HPDE6-E6E7 (cell line): ENCODE measurements at regions not wholly inside any gene's neighbourhood (a gene's known extent, or its start where the extent isn't known, plus 50 kb on each side); places are given as distances from the start of the nearest gene placed in this dataset.
A peak's percentile ranks its signal among the peaks of the same experiment; 100 is the strongest.

Experiments used
- DNase-seq: peaks from one replicate; pipeline ENCODE4 v3.0.0; 2011; ENCODE audit warnings: missing footprints; ENCODE audit errors: extremely low spot score

DNA sequence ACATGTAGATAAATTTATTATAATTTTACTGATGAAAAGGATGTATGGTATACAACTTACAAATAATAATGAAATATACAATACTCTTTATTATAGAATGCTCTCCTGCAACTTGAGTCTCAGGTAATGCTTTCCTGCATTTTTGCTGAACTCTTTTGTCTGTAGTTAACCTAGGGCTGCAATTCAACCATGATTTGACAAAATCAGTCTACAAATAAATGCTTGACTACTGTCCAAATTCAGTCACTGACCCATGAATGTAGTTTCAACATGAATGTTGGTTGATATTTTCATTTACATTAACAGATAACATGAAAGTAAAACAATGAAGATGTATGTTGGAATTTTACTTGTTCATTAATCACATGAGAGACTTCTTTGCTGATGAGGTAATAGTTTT is 320.9 kb downstream of the ZSWIM6 start:
- DNase-seq = no peak

DNA sequence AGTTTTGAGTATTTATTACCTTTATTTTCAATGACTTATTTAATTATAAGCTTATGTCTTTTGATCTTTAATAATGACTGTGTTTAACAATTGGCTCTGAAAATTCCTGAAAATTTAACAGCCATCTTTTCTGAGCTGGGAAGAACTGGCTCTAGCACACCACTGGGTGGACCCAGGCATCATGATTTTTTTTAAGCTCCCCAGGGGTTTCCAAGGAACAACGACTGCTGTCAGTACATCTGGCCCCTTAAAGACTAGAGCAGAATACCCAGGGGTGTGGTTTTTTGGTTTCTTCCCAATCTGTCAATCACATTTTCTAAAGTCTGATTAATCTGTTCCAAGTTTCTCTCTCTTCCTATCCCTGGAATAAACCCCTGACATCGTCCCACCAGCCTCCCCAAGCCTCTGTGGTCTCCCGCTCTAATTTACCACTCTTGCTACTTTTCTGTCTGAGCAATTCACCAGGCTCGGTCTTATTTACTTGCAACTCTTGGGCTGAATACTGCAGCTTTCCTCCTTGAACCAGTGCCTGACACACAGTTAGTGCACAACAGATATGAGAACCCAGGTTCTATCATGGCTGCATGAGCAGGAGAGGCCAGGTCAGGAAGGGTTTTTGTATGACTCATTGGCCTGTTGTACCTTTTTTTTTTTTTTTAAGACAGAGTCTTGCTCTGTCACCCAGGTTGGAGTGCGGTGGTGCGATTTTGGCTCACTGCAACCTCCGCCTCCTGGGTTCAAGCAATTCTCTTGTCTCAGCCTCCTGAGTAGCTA is 321.9 kb downstream of the ZSWIM6 start:
- DNase-seq = no peak

DNA sequence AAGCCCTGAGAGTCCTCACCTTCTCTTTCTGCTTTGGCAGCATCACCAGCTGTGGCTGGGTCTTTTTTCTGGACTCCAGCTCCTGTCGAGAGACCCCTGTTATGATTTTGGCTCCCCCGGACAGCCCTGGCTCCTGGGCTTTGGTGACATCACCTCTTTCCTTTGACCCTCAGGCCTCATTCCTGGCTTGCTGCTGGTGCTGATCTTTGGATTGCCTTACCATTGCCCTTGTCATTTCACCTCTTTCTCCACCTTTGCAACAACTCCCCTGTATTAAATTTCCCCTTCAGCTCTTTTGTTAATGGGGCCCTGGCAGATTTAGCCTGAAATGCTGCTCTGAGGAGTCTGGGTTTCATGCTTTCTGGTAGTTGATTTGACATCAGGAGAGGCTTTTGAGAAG is 322.8 kb downstream of the ZSWIM6 start:
- DNase-seq = no peak

- DNase-seq = no peak
These were observed 325.0 kb downstream of the ZSWIM6 start for GRCh38 chr5:61657010-61657409.

DNA sequence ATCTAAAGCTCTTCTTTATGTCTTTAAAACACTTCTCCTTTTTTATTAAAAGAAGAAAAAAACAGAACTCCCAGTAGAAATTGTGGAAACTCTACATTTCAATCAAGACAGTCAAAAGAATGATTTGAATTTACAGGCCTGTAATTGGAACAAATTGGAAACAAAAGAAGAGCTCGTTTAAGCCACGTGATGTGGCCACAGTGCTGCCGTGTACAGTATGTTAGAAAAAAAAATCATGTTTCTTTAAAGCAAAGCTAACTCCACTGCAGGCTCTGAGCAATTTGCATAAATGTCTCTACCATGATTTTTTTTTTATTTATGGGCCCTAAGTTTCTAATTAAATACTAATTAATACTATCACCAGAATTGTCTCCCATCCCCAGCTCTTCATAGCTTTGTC is 325.6 kb downstream of the ZSWIM6 start:
- no peak for DNase-seq

- DNase-seq = peak; percentile 72
These were observed 326.5 kb downstream of the ZSWIM6 start for GRCh38 chr5:61658592-61659008.

DNA sequence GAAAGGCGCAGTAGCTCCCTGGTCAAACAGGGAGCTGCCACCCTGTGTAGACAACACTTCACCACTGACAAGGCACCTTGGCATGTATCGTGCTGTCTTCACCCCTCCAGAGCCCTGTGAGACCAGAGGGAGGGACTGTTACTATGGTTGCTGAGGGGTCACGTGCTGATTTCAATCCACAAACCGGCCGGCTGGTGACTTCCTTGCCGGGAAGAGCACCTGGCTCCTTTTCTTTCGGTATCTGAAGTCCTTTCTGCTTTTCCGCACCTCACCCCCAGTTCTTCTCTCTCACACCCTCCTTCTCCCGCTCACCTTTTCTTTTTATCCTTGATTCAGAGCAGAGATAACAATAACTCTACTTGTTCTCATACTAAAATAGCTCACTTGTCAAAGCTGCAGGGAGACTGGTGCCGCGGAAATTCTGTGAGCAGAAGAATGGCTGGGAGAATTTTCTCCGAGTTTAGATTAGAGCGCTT is 327.2 kb downstream of the ZSWIM6 start:
- DNase-seq = no peak

DNA sequence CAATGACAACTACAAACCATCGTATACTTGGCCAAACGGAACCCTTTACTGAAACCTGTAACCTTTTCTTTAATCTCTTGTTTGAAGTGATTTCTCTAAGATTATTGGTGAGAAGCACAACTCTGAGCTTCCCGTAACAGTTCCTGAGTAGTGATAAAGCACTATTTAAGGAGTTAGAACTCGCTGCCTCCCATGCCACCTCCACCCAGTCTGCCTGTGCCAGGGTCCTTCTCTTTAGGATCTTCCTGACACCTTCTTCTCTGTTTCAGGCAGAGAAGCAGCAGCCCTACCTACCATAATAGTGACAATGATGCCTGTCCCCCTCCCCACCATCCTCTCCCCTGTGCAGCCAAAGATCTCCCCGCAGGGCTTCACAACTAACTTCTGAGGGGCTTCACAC is 330.6 kb downstream of the ZSWIM6 start:
- no peak for DNase-seq

DNA sequence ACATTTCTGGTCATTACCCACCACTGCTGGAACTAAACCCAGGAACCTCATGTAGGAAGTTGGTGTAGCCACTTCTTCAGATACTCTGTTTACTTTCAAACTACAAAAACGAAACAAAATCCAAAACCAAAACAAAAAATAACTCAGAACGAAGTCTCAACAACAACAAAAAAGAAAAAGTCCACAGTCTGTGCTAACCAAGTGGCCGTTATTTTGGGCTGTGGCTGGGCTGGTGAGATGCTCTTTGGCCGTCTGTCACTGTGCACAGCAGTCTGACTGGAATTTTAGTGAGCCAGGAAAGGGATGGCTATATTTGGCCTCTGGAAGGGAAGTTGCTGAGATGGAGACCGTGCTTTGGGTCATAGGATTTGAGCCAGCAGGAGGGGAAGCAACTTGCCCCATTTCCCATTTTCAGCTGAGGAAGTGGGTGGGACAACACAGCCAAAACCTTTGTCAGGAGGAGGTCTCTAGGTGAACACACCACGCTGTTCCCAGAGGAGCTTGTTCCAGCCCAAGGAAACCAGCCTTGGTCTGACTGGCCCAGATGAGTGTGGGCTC is 334.1 kb downstream of the ZSWIM6 start:
- DNase-seq = no peak

- DNase-seq = no peak
These were observed 335.6 kb downstream of the ZSWIM6 start for GRCh38 chr5:61667525-61668218.

DNA sequence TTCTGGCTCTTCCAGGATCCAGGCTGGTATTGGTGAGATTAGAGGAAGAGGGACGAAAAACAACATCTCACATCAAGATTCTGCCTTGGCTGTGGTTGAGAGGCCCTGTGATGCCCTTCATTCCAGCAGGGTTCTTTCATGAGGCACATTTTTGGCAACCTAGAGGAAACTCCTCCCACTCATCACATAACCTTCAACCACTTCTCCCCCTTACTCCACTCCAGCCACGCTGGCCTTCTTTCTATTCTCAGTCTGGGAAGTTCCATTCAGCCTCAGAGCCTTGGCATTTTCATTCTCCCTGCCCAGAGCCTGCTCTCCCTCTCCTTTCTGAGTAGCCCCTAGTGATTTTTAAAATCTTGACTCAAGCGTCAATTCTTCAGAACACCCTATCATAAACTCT is 337.5 kb downstream of the ZSWIM6 start:
- no peak for DNase-seq

DNA sequence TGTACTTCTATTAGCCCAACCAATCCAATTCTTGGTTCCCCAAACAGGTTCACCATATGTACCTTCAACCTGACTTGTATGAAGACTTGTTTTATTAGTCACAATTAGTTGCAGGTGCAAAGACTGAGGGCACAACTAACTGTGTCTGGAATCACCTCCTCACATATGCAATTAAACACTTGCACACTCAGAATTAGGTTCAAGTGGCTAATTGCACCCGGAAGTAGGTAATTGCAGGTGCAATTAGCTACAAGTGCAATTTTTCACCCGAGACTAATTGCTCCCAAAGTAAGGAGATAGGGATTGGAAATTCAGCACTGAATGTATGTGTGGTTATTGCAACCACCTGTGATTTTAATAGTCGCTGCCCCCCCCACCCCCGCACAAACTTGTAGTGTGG is 338.9 kb downstream of the ZSWIM6 start:
- no peak for DNase-seq

DNA sequence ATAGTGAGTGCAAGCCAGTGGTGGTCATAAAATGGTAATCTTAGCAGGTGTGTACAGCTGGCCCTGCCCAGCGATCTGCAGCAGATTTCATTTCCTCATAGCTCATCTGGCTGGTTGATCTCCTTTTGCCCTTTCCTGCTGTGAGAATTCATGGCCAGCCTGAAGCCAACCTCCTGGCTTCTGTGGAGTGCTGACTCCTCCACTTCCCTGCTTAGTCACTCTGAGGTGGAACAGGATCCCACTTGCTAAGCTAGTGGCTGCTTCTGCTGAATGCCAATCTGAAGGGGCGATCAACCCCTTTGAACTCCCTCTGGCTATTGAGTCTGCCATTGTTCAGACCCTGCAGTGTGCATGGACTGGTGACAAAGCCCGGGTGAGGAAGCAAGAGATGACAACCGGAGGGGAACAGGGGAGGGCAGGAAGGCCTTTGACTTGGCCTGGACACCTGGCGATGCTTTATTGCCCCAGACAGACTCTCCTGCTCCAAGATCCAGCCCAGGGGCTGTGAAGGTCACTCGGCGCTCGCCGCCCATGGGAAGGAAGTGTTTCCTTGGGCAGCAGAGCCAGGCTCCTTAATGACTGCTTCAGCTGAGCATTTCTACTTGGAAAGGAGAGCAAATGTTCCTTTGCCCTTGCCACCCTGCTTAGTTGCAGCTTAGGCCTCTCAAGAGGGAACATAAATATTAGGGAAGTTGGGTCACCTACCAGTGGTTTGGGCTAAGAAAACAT is 341.1 kb downstream of the ZSWIM6 start:
- peak; percentile 89 for DNase-seq

- no peak for DNase-seq
These were observed 342.3 kb downstream of the ZSWIM6 start for GRCh38 chr5:61674378-61674777.

DNA sequence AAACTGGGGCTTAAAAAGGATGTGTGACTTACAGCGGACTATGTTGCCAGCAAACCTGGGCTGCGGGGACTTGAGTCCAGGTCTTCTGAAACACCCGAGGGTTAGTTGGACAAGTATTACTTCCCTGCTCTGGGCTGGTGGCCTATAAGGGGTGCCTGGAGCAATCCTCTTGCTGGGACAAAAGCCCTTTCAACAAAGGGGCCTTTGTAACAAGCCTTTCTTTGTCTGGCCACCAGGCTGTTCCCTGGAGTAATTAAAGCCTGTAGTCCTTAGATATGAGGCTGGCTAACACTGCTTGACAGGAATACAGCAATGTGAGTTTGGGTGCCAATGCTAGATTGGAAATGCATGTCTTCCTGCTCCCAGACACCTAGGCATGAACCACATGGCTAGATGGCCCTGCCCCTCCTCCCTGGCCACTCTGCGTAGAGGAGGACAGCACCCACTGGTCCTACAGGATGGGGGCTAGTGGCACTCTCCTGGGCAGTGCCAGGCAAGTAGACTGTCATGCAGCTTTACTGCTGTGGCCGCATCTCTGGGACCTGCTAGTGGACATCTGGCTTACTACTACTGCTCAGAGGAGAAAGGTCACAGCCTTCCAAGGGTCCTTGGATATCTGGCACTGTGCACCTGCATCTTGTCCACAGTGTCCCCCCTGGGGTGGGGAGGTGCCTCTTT is 343.1 kb downstream of the ZSWIM6 start:
- no peak for DNase-seq

DNA sequence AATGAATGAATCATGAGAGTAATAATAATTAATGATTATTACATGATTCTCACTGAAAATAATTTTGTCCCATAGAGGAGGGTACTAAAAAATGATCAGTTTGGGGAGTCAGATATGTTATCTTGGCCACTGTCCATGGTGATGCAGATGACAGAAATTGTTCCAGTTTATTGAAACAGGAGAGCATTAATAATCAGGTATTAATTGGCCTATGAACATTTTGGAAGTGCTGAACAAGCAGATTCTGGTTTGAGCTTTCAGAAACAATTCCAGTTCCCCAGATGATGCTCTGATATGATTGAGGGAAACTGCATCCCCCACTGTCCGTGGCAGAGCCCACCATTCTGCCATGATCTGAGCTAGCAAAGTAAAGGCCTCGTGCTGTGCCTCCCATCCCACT is 345.2 kb downstream of the ZSWIM6 start:
- DNase-seq = no peak

DNA sequence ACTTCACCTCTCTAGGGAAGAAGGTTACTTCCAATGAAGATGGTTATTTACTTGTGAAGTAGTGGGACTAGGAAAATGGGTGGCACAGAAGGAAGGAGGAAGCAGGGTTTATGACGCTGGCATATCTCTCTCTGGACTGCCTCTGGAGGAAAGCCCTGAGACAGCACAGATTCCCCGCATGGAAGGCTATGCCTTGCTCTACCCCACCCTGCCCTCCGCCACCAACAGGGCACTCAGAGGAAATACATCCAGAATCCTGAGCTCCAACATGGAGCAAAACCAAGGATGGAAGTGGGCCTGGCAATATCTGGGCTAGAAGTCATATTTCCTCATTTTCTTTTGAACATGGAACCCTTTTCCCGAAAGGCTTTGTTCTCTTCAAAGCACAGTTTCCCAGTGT is 346.9 kb downstream of the ZSWIM6 start:
- no peak for DNase-seq

GRCh38 chr5:61679562-61679961 is 347.5 kb downstream of the ZSWIM6 start:
- no peak for DNase-seq

DNA sequence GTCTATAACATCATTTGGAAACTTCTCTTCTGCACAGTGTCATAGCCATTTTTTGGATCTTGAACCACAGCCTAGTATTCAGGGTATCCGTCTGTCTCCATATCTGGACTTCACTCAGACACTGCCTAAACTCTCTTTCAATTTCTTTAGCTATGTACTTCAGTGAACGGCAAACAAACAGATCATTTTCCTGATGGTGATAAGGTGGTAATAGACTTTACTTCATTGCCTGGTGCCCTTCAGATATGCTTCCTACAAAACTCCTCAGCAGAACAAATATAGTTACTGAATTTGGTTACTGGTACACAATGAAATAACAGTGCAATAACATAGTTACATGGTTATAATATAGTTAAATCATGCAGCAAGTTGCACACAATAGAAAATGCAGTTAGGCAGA is 348.2 kb downstream of the ZSWIM6 start:
- no peak for DNase-seq

- DNase-seq = no peak
These were observed 351.1 kb downstream of the ZSWIM6 start for GRCh38 chr5:61683148-61683547.

GRCh38 chr5:61683926-61684325 is 351.9 kb downstream of the ZSWIM6 start:
- DNase-seq = no peak
